Myocyte (in vitro differentiated cells): ENCODE measurements at regions not wholly inside any gene's neighbourhood (a gene's known extent, or its start where the extent isn't known, plus 50 kb on each side); places are given as distances from the start of the nearest gene placed in this dataset.
"Not testable (repeated sequence)": the region's sequence is repeated elsewhere in the genome, so short reads cannot be mapped to it uniquely, and the experiment has no call there.

ENCODE experiments used
- DNase-seq: peaks from one replicate; pipeline ENCODE4 v3.0.0-alpha.2; 2012; ENCODE audit warnings: low read depth

DNA sequence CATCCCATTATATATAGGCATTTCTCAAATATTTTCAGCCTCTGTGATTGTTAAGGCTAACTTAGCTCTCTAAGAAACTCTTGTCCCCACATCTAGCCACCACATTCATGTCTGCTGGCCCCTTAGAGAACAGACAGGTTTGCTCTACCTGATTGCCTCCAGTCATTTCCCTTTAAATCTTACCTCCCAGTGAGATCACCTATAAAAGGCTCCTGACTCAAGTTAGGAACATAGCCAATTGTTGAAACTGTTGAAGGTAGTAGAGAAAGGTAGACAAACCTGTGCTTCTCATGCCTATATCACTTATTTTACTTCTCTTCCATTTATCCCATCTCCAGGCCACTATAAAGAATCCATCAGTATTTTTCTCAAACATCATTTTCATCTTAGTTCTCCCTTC is 771.4 kb downstream of the DIAPH3 start:
- no peak for DNase-seq

GRCh38 chr13:59394496-59394895 is 769.2 kb downstream of the DIAPH3 start:
- no peak for DNase-seq

GRCh38 chr13:59398127-59398526 is 765.6 kb downstream of the DIAPH3 start:
- no peak for DNase-seq

GRCh38 chr13:59398661-59399060 is 765.1 kb downstream of the DIAPH3 start:
- no peak for DNase-seq

- no peak for DNase-seq
Measured at GRCh38 chr13:59399513-59399912, 764.2 kb downstream of the DIAPH3 start.

GRCh38 chr13:59404331-59404730 is 759.4 kb downstream of the DIAPH3 start:
- DNase-seq: no peak

DNA sequence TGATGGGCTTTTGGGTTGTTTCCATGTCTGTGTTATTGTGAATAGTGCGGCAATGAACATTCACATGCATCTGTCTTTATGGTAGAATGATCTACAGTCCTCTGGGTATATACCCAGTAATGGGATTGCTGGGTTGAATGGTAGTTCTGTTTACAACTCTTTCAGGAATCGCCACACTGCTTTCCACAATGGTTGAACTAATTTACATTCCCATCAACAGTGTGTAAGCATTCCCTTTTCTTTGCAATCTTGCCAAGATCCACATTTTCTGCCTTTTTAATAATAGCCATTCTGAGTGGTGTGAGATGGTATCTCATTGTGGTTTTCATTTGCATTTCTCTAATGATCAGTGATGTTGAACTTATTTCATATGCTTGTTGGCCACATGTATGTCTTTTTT is 756.5 kb downstream of the DIAPH3 start:
- DNase-seq: not testable (repeated sequence)

- DNase-seq: no peak
Measured at GRCh38 chr13:59408738-59409137, 755.0 kb downstream of the DIAPH3 start.

- peak; percentile 77 for DNase-seq
Measured at GRCh38 chr13:59409211-59409610, 754.5 kb downstream of the DIAPH3 start.

DNA sequence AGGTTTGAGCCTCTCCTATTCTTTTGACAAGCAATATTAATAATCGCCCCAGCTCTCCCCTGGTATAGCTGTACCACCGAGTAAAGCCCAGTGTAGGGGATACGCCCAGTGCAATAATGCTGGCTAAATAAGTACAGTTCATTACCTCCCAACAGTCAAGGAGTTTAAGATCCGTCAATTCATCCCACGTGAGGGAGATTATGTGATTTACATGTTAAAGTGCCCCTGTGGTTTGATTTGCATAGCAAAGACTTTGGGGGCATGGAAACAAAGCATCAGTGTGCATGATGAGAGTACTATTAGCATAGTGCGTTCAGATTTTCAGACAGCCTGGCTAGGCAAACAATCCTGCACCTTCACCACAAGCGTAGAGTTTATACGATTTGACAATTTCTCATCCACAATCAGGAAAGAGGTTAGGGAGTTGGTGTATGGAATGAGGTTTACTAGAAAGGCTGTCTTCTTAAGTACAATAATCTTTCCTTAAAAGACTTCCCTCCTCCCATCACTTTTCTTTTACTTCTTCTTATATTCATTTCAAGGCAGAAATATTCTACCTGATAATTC is 754.0 kb downstream of the DIAPH3 start:
- DNase-seq: no peak

DNA sequence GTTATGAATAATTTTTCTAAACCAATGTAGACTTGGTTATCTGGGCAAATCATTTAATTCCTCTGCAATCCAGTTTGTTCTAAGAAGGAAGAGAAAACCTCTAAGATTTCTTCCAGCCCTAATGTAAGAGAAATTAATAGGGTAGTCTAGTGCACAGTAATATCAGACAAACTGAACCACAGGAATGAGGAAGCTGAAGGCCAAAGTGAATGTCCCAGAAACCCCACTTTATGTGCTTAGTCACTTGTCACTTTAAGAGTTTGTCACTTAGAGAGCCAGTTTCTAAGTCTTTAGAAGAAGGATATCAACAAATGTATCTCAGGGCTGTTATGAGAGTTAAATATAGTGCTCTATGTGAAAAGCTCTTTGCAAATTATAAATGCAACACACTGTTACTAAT is 750.6 kb downstream of the DIAPH3 start:
- DNase-seq: no peak

GRCh38 chr13:59414006-59414405 is 749.7 kb downstream of the DIAPH3 start:
- no peak for DNase-seq

DNA sequence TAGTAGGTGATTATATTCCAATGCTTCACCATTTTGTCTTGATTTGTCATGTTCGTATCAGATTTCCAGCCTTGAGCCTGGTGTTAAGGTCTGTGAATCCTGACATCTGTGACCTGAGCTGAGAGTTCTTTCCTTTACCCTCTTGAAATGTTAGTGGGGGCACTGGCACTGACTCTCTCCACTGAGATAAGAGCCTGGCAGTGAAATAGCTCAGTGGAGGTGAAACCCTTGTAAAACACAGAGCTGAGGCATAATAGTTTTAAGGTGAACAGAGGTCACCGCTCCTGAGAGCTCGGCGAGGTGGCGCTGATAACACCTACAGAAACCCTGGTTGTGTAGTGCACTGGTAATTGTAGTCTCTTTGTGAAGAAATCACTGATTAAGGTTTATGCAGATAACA is 748.2 kb downstream of the DIAPH3 start:
- no peak for DNase-seq

GRCh38 chr13:59416561-59416960 is 747.2 kb downstream of the DIAPH3 start:
- no peak for DNase-seq

- no peak for DNase-seq
Measured at GRCh38 chr13:59422646-59423045, 741.1 kb downstream of the DIAPH3 start.

DNA sequence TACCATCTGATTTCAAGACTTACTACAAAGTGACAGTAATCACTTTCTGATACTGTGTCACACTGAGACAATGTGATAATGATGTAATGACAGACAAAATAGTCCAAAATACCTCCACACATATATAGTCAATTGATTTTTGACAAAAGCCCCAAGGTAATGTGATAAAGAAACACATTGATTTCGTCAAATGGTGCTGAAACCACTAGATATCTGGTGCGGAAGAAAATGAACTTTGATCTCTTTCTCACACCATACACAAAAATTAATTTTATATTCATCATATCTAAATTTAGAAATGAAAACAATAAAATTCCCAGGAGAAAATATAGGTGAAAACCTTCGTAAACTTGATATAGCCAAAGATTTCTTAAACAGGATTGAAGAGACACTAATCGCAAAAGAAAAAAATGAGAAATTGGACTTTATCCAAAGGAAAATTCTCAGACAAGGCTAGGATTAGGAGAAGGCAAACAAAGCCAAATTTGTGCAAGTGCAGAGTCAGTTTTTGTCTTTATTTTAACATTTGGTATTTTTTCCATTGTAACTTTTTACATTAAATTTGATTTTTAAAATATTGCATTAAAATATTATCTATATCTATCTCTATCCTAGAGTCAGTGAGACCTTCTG is 739.9 kb downstream of the DIAPH3 start:
- no peak for DNase-seq

- DNase-seq: no peak
Measured at GRCh38 chr13:59424661-59425060, 739.1 kb downstream of the DIAPH3 start.

GRCh38 chr13:59425211-59425741 is 738.5 kb downstream of the DIAPH3 start:
- no peak for DNase-seq

DNA sequence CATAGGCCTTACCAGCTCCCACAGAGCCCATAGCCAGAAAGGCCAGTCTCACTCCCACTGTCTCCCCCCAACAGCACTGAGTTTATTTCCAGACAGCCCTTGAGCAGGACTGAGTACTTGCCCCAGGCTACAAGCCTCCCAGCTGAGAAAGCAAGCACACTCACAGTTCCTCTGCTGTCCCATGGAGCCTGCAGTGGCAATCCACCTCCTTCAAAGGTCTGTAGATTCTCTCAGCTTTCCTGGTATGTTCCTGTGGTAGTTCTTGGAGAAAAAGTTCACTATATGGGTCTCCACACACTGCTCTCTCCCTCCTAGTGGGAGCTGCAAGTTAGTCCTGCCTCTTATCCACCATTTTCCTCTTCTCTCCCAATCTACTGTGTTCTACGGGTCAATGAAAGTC is 728.7 kb downstream of the DIAPH3 start:
- no peak for DNase-seq

DNA sequence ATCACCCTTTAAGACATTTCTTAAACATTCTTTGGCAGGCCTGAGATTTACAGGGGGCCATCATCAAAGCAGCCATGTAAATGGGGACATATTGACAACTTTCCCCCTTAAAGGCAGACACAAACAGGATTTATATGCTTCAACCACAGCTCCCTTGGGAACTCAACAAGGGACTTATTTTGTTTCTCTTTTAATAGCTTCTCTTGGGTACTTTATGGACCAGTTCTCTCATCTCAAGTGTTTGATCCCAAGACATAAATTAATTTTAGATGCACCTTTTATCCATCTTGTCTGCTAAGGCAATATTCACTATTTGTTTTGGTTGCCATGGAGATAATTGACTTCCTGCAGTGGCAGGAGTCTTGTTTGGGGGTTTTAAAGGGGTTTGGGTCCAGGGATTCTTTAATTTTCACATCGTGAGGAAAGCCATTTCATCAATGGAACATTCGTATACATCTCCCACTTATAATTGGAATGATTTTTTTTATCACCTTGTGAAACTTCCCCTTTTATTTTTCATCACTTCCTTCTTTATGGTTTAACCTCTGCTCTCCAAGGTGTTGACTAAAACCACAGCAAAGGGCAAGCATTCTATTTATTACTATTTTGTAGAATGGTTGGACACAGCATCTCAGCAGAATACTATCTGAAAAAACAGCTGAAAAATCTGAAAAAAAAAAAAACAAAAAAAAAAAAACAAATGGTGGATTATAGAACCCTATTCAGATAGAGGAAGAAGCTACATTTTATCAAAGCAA is 726.0 kb downstream of the DIAPH3 start:
- peak; percentile 18 for DNase-seq

DNA sequence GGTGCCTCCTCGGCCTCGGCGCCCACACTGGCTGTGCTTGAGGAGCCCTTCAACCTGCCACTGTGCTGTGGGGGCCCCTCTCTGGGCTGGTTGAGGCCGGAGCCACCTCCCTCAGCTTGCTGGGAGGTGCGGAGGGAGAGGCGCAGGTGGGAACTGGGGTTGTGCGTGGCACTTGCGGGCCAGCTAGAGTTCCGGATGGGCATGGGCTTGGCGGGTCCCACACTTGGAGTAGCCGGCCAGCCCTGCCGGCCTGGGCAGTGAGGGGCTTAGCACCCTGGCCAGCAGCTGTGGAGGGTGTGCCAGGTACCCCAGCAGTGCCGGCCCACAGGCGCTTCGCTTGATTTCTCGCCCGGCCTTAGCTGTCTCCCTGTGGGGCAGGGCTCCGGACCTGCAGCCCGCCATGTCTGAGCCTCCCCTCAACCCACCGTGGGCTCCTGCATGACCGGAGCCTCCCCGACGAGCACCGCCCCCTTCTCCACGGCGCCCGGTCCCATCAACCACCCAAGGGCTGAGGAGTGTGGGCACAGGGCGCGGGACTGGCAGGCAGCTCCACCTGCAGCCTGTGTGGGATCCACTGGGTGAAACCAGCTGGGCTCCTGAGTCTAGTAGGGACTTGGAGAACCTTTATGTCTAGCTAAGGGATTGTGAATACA is 723.8 kb downstream of the DIAPH3 start:
- DNase-seq: no peak

DNA sequence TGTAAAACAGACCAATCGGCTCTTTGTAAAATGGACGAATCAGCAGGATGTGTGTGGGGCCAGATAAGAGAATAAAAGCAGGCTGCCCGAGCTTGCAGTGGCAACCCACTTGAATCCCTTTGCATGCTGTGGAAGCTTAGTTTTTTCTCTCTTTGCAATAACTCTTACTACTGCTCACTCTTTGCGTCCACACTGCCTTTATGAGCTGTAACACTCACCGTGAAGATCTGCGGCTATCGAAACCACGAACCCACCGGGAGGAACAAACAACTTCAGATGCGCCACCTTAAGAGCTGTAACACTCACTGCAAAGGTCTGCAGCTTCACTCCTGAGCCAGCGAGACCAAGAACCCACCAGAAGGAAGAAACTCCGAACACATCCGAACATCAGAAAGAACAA is 722.7 kb downstream of the DIAPH3 start:
- not testable (repeated sequence) for DNase-seq
